ENCODE measurements at regions not wholly inside any gene's neighbourhood (a gene's known extent, or its start where the extent isn't known, plus 50 kb on each side); places are given as distances from the start of the nearest gene placed in this dataset.

- TF ChIP-seq EZH2 (IDR thresholded peaks at IDR 0.05; ENCODE audit: borderline replicate concordance, low read depth, low read length, severe bottlenecking) (no peak), CTCF (IDR thresholded peaks at IDR 0.05; ENCODE audit: borderline replicate concordance, extremely low read depth, low read length, poor library complexity, severe bottlenecking) (no peak)
- Histone ChIP-seq H3K4me1 (ENCODE audit: insufficient read depth, low read length) (no peaks in the 10 kb centered on the region), H3K9ac (ENCODE audit: low read depth, low read length) (no peak overlapping the region), H3K36me3 (ENCODE audit: insufficient read depth, low read length) (no peaks in the 10 kb centered on the region), H3K27ac (ENCODE audit: low read length) (no peak overlapping the region), H3K27me3 (ENCODE audit: insufficient read depth, low read length, poor library complexity) (no peaks in the 10 kb centered on the region), H4K20me1 (ENCODE audit: insufficient read depth, low read length) (no peaks in the 10 kb centered on the region), H3K4me3 (ENCODE audit: low read depth in 1 of 2, low read length in 2 of 2) (no peak overlapping the region), H3K79me2 (ENCODE audit: insufficient read depth, low read length) (no peaks in the 10 kb centered on the region), H3K4me2 (ENCODE audit: insufficient read depth, low read length) (no peak overlapping the region), H2AFZ (ENCODE audit: low read depth, low read length) (no peak overlapping the region), H3K9me3 (ENCODE audit: insufficient read depth, low read length, severe bottlenecking) (no peaks in the 10 kb centered on the region)
- ATAC-seq (ENCODE audit: insufficient read depth, low read depth), result 0 out of 3 replicates have a peak, but pooled peaks have one; percentile 48
- DNase-seq, result peak; percentile 20
Measured at GRCh38 chr10:53111529-53111928, 338.9 kb upstream of the MBL2 start.

GRCh38 chr10:53109320-53109719 lies 336.7 kb upstream of the MBL2 start:
- Histone ChIP-seq H3K27me3 (ENCODE audit: insufficient read depth, low read length, poor library complexity) (no peaks in the 10 kb centered on the region), H3K27ac (ENCODE audit: low read length) (no peak overlapping the region), H2AFZ (ENCODE audit: low read depth, low read length) (no peak overlapping the region), H3K9ac (ENCODE audit: low read depth, low read length) (no peak overlapping the region), H3K4me2 (ENCODE audit: insufficient read depth, low read length) (no peak overlapping the region), H3K9me3 (ENCODE audit: insufficient read depth, low read length, severe bottlenecking) (no peaks in the 10 kb centered on the region), H3K4me3 (ENCODE audit: low read depth in 1 of 2, low read length in 2 of 2) (no peak overlapping the region), H3K4me1 (ENCODE audit: insufficient read depth, low read length) (no peaks in the 10 kb centered on the region), H3K79me2 (ENCODE audit: insufficient read depth, low read length) (no peaks in the 10 kb centered on the region), H3K36me3 (ENCODE audit: insufficient read depth, low read length) (no peaks in the 10 kb centered on the region), H4K20me1 (ENCODE audit: insufficient read depth, low read length) (no peaks in the 10 kb centered on the region)
- ATAC-seq (ENCODE audit: insufficient read depth, low read depth), result no peak
- no peak for TF ChIP-seq CTCF (IDR thresholded peaks at IDR 0.05; ENCODE audit: borderline replicate concordance, extremely low read depth, low read length, poor library complexity, severe bottlenecking)
- TF ChIP-seq EZH2 (IDR thresholded peaks at IDR 0.05; ENCODE audit: borderline replicate concordance, low read depth, low read length, severe bottlenecking), result no peak
- no peak for DNase-seq

GRCh38 chr10:53108317-53108934 lies 335.8 kb upstream of the MBL2 start:
- ATAC-seq (ENCODE audit: insufficient read depth, low read depth) (no peak), DNase-seq (no peak)
- Histone ChIP-seq H3K36me3 (ENCODE audit: insufficient read depth, low read length) (no peaks in the 10 kb centered on the region), H3K27ac (ENCODE audit: low read length) (no peak overlapping the region), H4K20me1 (ENCODE audit: insufficient read depth, low read length) (no peaks in the 10 kb centered on the region), H3K9ac (ENCODE audit: low read depth, low read length) (no peak overlapping the region), H3K4me2 (ENCODE audit: insufficient read depth, low read length) (no peak overlapping the region), H3K79me2 (ENCODE audit: insufficient read depth, low read length) (no peaks in the 10 kb centered on the region), H3K27me3 (ENCODE audit: insufficient read depth, low read length, poor library complexity) (no peaks in the 10 kb centered on the region), H3K9me3 (ENCODE audit: insufficient read depth, low read length, severe bottlenecking) (no peaks in the 10 kb centered on the region), H3K4me1 (ENCODE audit: insufficient read depth, low read length) (no peaks in the 10 kb centered on the region), H3K4me3 (ENCODE audit: low read depth in 1 of 2, low read length in 2 of 2) (no peak overlapping the region), H2AFZ (ENCODE audit: low read depth, low read length) (no peak overlapping the region)
- TF ChIP-seq CTCF (IDR thresholded peaks at IDR 0.05; ENCODE audit: borderline replicate concordance, extremely low read depth, low read length, poor library complexity, severe bottlenecking) (no peak), EZH2 (IDR thresholded peaks at IDR 0.05; ENCODE audit: borderline replicate concordance, low read depth, low read length, severe bottlenecking) (no peak)
